Sigmoid colon (tissue), 4 donors: ENCODE measurements at regions not wholly inside any gene's neighbourhood (a gene's known extent, or its start where the extent isn't known, plus 50 kb on each side); places are given as distances from the start of the nearest gene placed in this dataset.

Experiments used
- CTCF ChIP-seq, 4 experiments: fragments of 450-650 bp in 3 of 4; fragments of 200-600 bp in 1 of 4; IDR thresholded peaks; one replicate each; pipeline ENCODE4 v1.5.1; 2016 to 2019; ENCODE audit warnings: antibody characterized with exemption in 4 of 4, mild to moderate bottlenecking in 3 of 4, moderate library complexity in 2 of 4
- EP300 ChIP-seq, 4 donors: sonication (generic); formaldehyde crosslinking; IDR thresholded peaks; one replicate each; pipeline ENCODE4 v1.6.1; 2017; ENCODE audit warnings: antibody characterized with exemption in 4 of 4
- POLR2A ChIP-seq, 2 donors: fragments of 450-650 bp; IDR thresholded peaks; one replicate each; pipeline ENCODE4 v1.6.1; 2016; ENCODE audit warnings: antibody characterized with exemption in 2 of 2, mild to moderate bottlenecking in 2 of 2, moderate library complexity in 2 of 2
- POLR2AphosphoS5 ChIP-seq, 4 donors: sonication (generic); formaldehyde crosslinking; IDR thresholded peaks; one replicate each; pipeline ENCODE4 v1.6.1; 2017; ENCODE audit warnings: antibody characterized with exemption in 4 of 4

GRCh38 chr2:150062416-150062815 is 425.1 kb downstream of the RND3 start:
- TF ChIP-seq POLR2AphosphoS5 (IDR thresholded peaks at IDR 0.05), result no peak
- TF ChIP-seq EP300 (IDR thresholded peaks at IDR 0.05), result no peak
- TF ChIP-seq CTCF (IDR thresholded peaks at IDR 0.05), result no peak
- no peak for TF ChIP-seq POLR2A (IDR thresholded peaks at IDR 0.05)
